GM23338 (cell line): ENCODE measurements at regions not wholly inside any gene's neighbourhood (a gene's known extent, or its start where the extent isn't known, plus 50 kb on each side); places are given as distances from the start of the nearest gene placed in this dataset.

Experiments used
- CREB1 ChIP-seq: fragments of 250-450 bp; sonication (Bioruptor Pico); IDR thresholded peaks from 2 replicates; pipeline ENCODE4 v1.5.0; 2020; ENCODE audit warnings: low read depth, mild to moderate bottlenecking, moderate library complexity
- EZH2 ChIP-seq: fragments of 200-600 bp; sonication (generic); IDR thresholded peaks from one replicate; pipeline ENCODE4 v1.8.0; 2017; ENCODE audit warnings: antibody characterized with exemption, mild to moderate bottlenecking, low read depth; ENCODE audit not compliant: unreplicated experiment
- EZH2phosphoT487 ChIP-seq: fragments of 200-600 bp; sonication (generic); IDR thresholded peaks from one replicate; pipeline ENCODE4 v1.8.1; 2018; ENCODE audit warnings: antibody characterized with exemption; ENCODE audit not compliant: unreplicated experiment
- JUNB ChIP-seq: IDR thresholded peaks from one replicate; pipeline ENCODE4 v1.6.1; 2016; ENCODE audit warnings: antibody characterized with exemption; ENCODE audit not compliant: unreplicated experiment
- POLR2AphosphoS5 ChIP-seq: IDR thresholded peaks from 2 replicates; pipeline ENCODE4 v1.6.1; 2016; ENCODE audit warnings: antibody characterized with exemption, low read depth
- REST ChIP-seq: IDR thresholded peaks from one replicate; pipeline ENCODE4 v1.6.1; 2018; ENCODE audit warnings: antibody characterized with exemption; ENCODE audit not compliant: unreplicated experiment
- STAT1 ChIP-seq: IDR thresholded peaks from one replicate; pipeline ENCODE4 v1.6.1; 2016; ENCODE audit warnings: antibody characterized with exemption; ENCODE audit not compliant: unreplicated experiment
- ZNF331 ChIP-seq: fragments of 250-450 bp; sonication (Bioruptor Pico); IDR thresholded peaks from 2 replicates; pipeline ENCODE4 v1.5.0; 2020; ENCODE audit warnings: low read depth, mild to moderate bottlenecking, moderate library complexity
- TF ChIP-seq, protein P1 (sequence below), 2 experiments: fragments of 200-600 bp in 1 of 2; sonication (generic) in 1 of 2; conservative IDR thresholded peaks; 2 replicates each; pipeline versions ENCODE4 v1.5.1 to v1.6.1; 2016 to 2017; ENCODE audit warnings: antibody characterized with exemption in 2 of 2, low read depth in 2 of 2, mild to moderate bottlenecking in 2 of 2, moderate library complexity in 1 of 2

- TF ChIP-seq REST: no peak
- TF ChIP-seq, protein P1, sequence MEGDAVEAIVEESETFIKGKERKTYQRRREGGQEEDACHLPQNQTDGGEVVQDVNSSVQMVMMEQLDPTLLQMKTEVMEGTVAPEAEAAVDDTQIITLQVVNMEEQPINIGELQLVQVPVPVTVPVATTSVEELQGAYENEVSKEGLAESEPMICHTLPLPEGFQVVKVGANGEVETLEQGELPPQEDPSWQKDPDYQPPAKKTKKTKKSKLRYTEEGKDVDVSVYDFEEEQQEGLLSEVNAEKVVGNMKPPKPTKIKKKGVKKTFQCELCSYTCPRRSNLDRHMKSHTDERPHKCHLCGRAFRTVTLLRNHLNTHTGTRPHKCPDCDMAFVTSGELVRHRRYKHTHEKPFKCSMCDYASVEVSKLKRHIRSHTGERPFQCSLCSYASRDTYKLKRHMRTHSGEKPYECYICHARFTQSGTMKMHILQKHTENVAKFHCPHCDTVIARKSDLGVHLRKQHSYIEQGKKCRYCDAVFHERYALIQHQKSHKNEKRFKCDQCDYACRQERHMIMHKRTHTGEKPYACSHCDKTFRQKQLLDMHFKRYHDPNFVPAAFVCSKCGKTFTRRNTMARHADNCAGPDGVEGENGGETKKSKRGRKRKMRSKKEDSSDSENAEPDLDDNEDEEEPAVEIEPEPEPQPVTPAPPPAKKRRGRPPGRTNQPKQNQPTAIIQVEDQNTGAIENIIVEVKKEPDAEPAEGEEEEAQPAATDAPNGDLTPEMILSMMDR (conservative IDR thresholded peaks at IDR 0.05; ENCODE audit: low read depth in 2 of 2): no peak
- TF ChIP-seq ZNF331 (CRISPR knock-in tag): no peak
- no peak for TF ChIP-seq STAT1
- no peak for TF ChIP-seq POLR2AphosphoS5
- TF ChIP-seq JUNB: no peak
- no peak for TF ChIP-seq EZH2
- no peak for TF ChIP-seq EZH2phosphoT487
- no peak for TF ChIP-seq CREB1 (CRISPR knock-in tag)
These were observed 514.7 kb downstream of the CENPC start for GRCh38 chr4:67030636-67031035.
